ENCODE measurements at regions not wholly inside any gene's neighbourhood (a gene's known extent, or its start where the extent isn't known, plus 50 kb on each side); places are given as distances from the start of the nearest gene placed in this dataset.

GRCh38 chr9:107213561-107214028 lies 69.5 kb upstream of the RAD23B start:
- no peak for DNase-seq

GRCh38 chr9:107214381-107214780 lies 68.7 kb upstream of the RAD23B start:
- DNase-seq, result no peak

GRCh38 chr9:107214915-107215314 lies 68.2 kb upstream of the RAD23B start:
- DNase-seq, result no peak

GRCh38 chr9:107215381-107215780 lies 67.7 kb upstream of the RAD23B start:
- no peak for DNase-seq

- no peak for DNase-seq
These were observed 66.8 kb upstream of the RAD23B start for GRCh38 chr9:107216329-107216728.

- no peak for DNase-seq
These were observed 64.1 kb upstream of the RAD23B start for GRCh38 chr9:107218829-107219485.

- no peak for DNase-seq
These were observed 63.5 kb upstream of the RAD23B start for GRCh38 chr9:107219486-107220077.

- no peak for DNase-seq
These were observed 61.8 kb upstream of the RAD23B start for GRCh38 chr9:107221321-107221720.

- no peak for DNase-seq
These were observed 61.0 kb upstream of the RAD23B start for GRCh38 chr9:107222020-107222522.

- DNase-seq, result no peak
These were observed 59.7 kb upstream of the RAD23B start for GRCh38 chr9:107223381-107223780.

GRCh38 chr9:107224252-107224651 lies 58.8 kb upstream of the RAD23B start:
- no peak for DNase-seq

- no peak for DNase-seq
These were observed 56.7 kb upstream of the RAD23B start for GRCh38 chr9:107226421-107226820.

GRCh38 chr9:107227774-107228173 lies 55.3 kb upstream of the RAD23B start:
- peak; percentile 3 for DNase-seq

- peak; percentile 1 for DNase-seq
These were observed 54.5 kb upstream of the RAD23B start for GRCh38 chr9:107228496-107229039.

- no peak for DNase-seq
These were observed 53.8 kb upstream of the RAD23B start for GRCh38 chr9:107229241-107229741.

Measured in NCI-H526 treated with DMSO at 0.1 percent for 48 hours (cell line).